ENCODE measurements at regions not wholly inside any gene's neighbourhood (a gene's known extent, or its start where the extent isn't known, plus 50 kb on each side); places are given as distances from the start of the nearest gene placed in this dataset.
"Not testable (repeated sequence)": the region's sequence is repeated elsewhere in the genome, so short reads cannot be mapped to it uniquely, and the experiment has no call there.

DNA sequence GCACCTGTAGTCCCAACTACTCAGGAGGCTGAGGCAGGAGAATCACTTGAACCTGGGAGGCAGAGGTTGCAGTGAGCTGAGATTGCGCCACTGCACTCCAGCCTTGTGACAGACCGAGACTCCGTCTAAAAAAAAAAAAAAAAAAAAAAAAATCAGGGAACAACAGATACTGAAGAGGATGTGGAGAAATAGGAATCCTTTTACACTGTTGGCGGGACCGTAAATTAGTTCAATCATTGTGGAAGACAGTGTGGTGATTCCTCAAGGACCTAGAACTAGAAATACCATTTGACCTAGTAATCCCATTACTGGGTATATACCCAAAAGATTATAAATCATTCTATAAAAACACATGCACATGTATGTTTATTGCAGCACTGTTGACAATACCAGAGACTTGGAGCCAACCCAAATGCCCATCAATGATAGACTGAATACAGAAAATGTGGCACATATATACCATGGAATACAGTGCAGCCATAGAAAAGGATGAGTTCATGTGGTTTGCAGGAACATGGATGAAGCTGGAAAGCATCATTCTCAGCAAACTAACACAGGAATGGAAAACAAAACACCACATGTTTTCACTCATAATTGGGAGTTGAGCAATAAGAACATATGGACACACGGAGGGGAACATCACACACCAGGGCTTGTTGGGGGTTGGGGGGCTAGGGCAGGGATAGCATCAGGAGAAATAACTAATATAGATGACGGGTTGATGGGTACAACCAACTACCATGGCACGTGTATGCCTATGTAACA, 200.4 kb downstream of the RFPL4B start:
- TF ChIP-seq, protein P1, sequence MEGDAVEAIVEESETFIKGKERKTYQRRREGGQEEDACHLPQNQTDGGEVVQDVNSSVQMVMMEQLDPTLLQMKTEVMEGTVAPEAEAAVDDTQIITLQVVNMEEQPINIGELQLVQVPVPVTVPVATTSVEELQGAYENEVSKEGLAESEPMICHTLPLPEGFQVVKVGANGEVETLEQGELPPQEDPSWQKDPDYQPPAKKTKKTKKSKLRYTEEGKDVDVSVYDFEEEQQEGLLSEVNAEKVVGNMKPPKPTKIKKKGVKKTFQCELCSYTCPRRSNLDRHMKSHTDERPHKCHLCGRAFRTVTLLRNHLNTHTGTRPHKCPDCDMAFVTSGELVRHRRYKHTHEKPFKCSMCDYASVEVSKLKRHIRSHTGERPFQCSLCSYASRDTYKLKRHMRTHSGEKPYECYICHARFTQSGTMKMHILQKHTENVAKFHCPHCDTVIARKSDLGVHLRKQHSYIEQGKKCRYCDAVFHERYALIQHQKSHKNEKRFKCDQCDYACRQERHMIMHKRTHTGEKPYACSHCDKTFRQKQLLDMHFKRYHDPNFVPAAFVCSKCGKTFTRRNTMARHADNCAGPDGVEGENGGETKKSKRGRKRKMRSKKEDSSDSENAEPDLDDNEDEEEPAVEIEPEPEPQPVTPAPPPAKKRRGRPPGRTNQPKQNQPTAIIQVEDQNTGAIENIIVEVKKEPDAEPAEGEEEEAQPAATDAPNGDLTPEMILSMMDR (conservative IDR thresholded peaks at IDR 0.05), result not testable (repeated sequence)
- not testable (repeated sequence) for TF ChIP-seq ZFX (IDR thresholded peaks at IDR 0.05)

Measured in C4-2B (cell line).